GM18861 (cell line): ENCODE measurements at regions not wholly inside any gene's neighbourhood (a gene's known extent, or its start where the extent isn't known, plus 50 kb on each side); places are given as distances from the start of the nearest gene placed in this dataset.
"Not testable (repeated sequence)": the region's sequence is repeated elsewhere in the genome, so short reads cannot be mapped to it uniquely, and the experiment has no call there.

Source experiments
- ATAC-seq: cut with Tn5 transposase; IDR thresholded peaks from one replicate; pipeline ENCODE4 v1.9.1; 2021; ENCODE audit not compliant: unreplicated experiment

GRCh38 chr15:87681104-87681503 lies 575.4 kb downstream of the NTRK3 start:
- ATAC-seq, result no peak

GRCh38 chr15:87680208-87680607 lies 576.3 kb downstream of the NTRK3 start:
- no peak for ATAC-seq

GRCh38 chr15:87675271-87675670 lies 581.3 kb downstream of the NTRK3 start:
- ATAC-seq, result no peak

- ATAC-seq, result no peak
Observed at GRCh38 chr15:87672309-87673288, 583.9 kb downstream of the NTRK3 start.

GRCh38 chr15:87671289-87671688 lies 585.2 kb downstream of the NTRK3 start:
- ATAC-seq, result no peak

GRCh38 chr15:87669846-87670245 lies 586.7 kb downstream of the NTRK3 start:
- no peak for ATAC-seq

- not testable (repeated sequence) for ATAC-seq
Observed at GRCh38 chr15:87668768-87669564, 587.6 kb downstream of the NTRK3 start.

GRCh38 chr15:87667643-87668042 lies 588.9 kb downstream of the NTRK3 start:
- ATAC-seq, result no peak

- no peak for ATAC-seq
Observed at GRCh38 chr15:87662575-87662974, 594.0 kb downstream of the NTRK3 start.

- no peak for ATAC-seq
Observed at GRCh38 chr15:87661454-87662355, 594.8 kb downstream of the NTRK3 start.

GRCh38 chr15:87660251-87661129 lies 596.0 kb downstream of the NTRK3 start:
- ATAC-seq, result no peak

GRCh38 chr15:87656372-87656771 lies 600.2 kb downstream of the NTRK3 start:
- no peak for ATAC-seq

- no peak for ATAC-seq
Observed at GRCh38 chr15:87653646-87654045, 602.9 kb downstream of the NTRK3 start.

GRCh38 chr15:87649175-87649574 lies 607.4 kb downstream of the NTRK3 start:
- ATAC-seq, result no peak

GRCh38 chr15:87648278-87648677 lies 608.3 kb downstream of the NTRK3 start:
- no peak for ATAC-seq

- ATAC-seq, result no peak
Observed at GRCh38 chr15:87645723-87646122, 610.8 kb downstream of the NTRK3 start.

GRCh38 chr15:87642997-87643396 lies 613.5 kb downstream of the NTRK3 start:
- not testable (repeated sequence) for ATAC-seq

GRCh38 chr15:87639305-87640011 lies 617.1 kb downstream of the NTRK3 start:
- no peak for ATAC-seq

- ATAC-seq, result no peak
Observed at GRCh38 chr15:87638554-87639083, 617.9 kb downstream of the NTRK3 start.
